B cell (primary cell): ENCODE measurements at regions not wholly inside any gene's neighbourhood (a gene's known extent, or its start where the extent isn't known, plus 50 kb on each side); places are given as distances from the start of the nearest gene placed in this dataset.

Experiments used
- CTCF ChIP-seq: fragments of 200-600 bp; IDR thresholded peaks from one replicate; pipeline ENCODE4 v1.8.0; 2022; ENCODE audit warnings: antibody characterized with exemption, mild to moderate bottlenecking
- EZH2 ChIP-seq: IDR thresholded peaks from 2 replicates; pipeline ENCODE4 v1.6.1; 2012; ENCODE audit warnings: borderline replicate concordance, low read depth, mild to moderate bottlenecking, moderate library complexity, low read length; ENCODE audit not compliant: insufficient read depth, poor library complexity, severe bottlenecking

- no peak for TF ChIP-seq CTCF
- no peak for TF ChIP-seq EZH2
Measured at GRCh38 chr5:155101697-155102096, 88.1 kb downstream of the KIF4B start.
